Activated naive CD4-positive, alpha-beta T cell treated with Interleukin-2 at 50 U/mL for 16 hours (primary cell): ENCODE measurements at regions not wholly inside any gene's neighbourhood (a gene's known extent, or its start where the extent isn't known, plus 50 kb on each side); places are given as distances from the start of the nearest gene placed in this dataset.
"Not testable (repeated sequence)": the region's sequence is repeated elsewhere in the genome, so short reads cannot be mapped to it uniquely, and the experiment has no call there.

ENCODE experiments used
- DNase-seq: peaks from one replicate; pipeline ENCODE4 v3.0.0-alpha.2; 2020

GRCh38 chr16:59114790-59115189 lies 380.7 kb upstream of the GOT2 start:
- DNase-seq, result no peak

GRCh38 chr16:59113004-59113670 lies 379.0 kb upstream of the GOT2 start:
- DNase-seq, result no peak

- no peak for DNase-seq
Measured at GRCh38 chr16:59111280-59111679, 377.2 kb upstream of the GOT2 start.

GRCh38 chr16:59108374-59108773 lies 374.3 kb upstream of the GOT2 start:
- DNase-seq, result no peak

GRCh38 chr16:59096682-59097081 lies 362.6 kb upstream of the GOT2 start:
- DNase-seq, result not testable (repeated sequence)

- no peak for DNase-seq
Measured at GRCh38 chr16:59090541-59090940, 356.4 kb upstream of the GOT2 start.

- no peak for DNase-seq
Measured at GRCh38 chr16:59088431-59088830, 354.3 kb upstream of the GOT2 start.

GRCh38 chr16:59087641-59088040 lies 353.5 kb upstream of the GOT2 start:
- no peak for DNase-seq

- no peak for DNase-seq
Measured at GRCh38 chr16:59067205-59067604, 333.1 kb upstream of the GOT2 start.

GRCh38 chr16:59060207-59060606 lies 326.1 kb upstream of the GOT2 start:
- no peak for DNase-seq

GRCh38 chr16:59058250-59058649 lies 324.1 kb upstream of the GOT2 start:
- no peak for DNase-seq

- no peak for DNase-seq
Measured at GRCh38 chr16:59053911-59054310, 319.8 kb upstream of the GOT2 start.

- DNase-seq, result no peak
Measured at GRCh38 chr16:59052231-59052630, 318.1 kb upstream of the GOT2 start.

- no peak for DNase-seq
Measured at GRCh38 chr16:59048876-59049275, 314.8 kb upstream of the GOT2 start.

GRCh38 chr16:59047114-59047513 lies 313.0 kb upstream of the GOT2 start:
- no peak for DNase-seq

- no peak for DNase-seq
Measured at GRCh38 chr16:59046335-59046734, 312.2 kb upstream of the GOT2 start.

- no peak for DNase-seq
Measured at GRCh38 chr16:59045501-59045900, 311.4 kb upstream of the GOT2 start.

GRCh38 chr16:59044616-59045015 lies 310.5 kb upstream of the GOT2 start:
- no peak for DNase-seq

GRCh38 chr16:59042301-59042700 lies 308.2 kb upstream of the GOT2 start:
- DNase-seq, result no peak

- DNase-seq, result no peak
Measured at GRCh38 chr16:59039066-59039720, 305.1 kb upstream of the GOT2 start.

GRCh38 chr16:59030923-59031485 lies 296.9 kb upstream of the GOT2 start:
- DNase-seq, result no peak

GRCh38 chr16:59021751-59022150 lies 287.6 kb upstream of the GOT2 start:
- no peak for DNase-seq

GRCh38 chr16:59013930-59014329 lies 279.8 kb upstream of the GOT2 start:
- no peak for DNase-seq

- DNase-seq, result no peak
Measured at GRCh38 chr16:58999762-59000161, 265.6 kb upstream of the GOT2 start.

- not testable (repeated sequence) for DNase-seq
Measured at GRCh38 chr16:58992755-58993154, 258.6 kb upstream of the GOT2 start.
